ENCODE measurements at regions not wholly inside any gene's neighbourhood (a gene's known extent, or its start where the extent isn't known, plus 50 kb on each side); places are given as distances from the start of the nearest gene placed in this dataset.

DNA sequence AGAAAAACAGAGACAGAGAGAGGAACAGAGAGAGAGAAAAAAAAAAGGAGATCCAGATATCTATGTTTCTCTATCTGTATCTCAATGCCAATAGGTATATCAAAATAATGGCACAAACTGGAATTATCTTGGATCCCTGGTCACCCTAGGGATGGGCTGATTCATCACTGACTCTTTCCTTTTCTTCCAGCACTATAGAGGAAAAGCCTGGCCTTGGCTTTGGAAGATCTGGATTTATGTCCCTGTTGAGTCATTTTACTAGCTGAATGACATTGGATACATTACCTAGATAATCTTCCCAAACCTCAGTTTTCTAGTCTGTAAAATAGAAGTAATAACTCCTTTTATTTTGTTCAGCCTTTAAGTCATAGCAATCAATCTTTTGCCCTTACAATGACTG, 152.8 kb upstream of the GDF10 start:
- H3K4me1 ChIP-seq (replicated peaks), result no peaks in the 10 kb centered on the region
- no peaks in the 10 kb centered on the region for H3K36me3 ChIP-seq
- no peaks in the 10 kb centered on the region for H3K9me3 ChIP-seq
- no peak for DNase-seq (ENCODE audit: low spot score)
- no peak overlapping the region for H3K4me3 ChIP-seq
- intact Hi-C loops (cut with DNase I), result no loop called here
- TF ChIP-seq, protein P1, sequence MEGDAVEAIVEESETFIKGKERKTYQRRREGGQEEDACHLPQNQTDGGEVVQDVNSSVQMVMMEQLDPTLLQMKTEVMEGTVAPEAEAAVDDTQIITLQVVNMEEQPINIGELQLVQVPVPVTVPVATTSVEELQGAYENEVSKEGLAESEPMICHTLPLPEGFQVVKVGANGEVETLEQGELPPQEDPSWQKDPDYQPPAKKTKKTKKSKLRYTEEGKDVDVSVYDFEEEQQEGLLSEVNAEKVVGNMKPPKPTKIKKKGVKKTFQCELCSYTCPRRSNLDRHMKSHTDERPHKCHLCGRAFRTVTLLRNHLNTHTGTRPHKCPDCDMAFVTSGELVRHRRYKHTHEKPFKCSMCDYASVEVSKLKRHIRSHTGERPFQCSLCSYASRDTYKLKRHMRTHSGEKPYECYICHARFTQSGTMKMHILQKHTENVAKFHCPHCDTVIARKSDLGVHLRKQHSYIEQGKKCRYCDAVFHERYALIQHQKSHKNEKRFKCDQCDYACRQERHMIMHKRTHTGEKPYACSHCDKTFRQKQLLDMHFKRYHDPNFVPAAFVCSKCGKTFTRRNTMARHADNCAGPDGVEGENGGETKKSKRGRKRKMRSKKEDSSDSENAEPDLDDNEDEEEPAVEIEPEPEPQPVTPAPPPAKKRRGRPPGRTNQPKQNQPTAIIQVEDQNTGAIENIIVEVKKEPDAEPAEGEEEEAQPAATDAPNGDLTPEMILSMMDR (IDR thresholded peaks at IDR 0.05), result no peak
- no peak for TF ChIP-seq POLR2A (IDR thresholded peaks at IDR 0.05)
- TF ChIP-seq POLR2AphosphoS5 (IDR thresholded peaks at IDR 0.05), result no peak
- H3K27me3 ChIP-seq (replicated peaks; ENCODE audit: insufficient read depth), result no peaks in the 10 kb centered on the region
- no peak overlapping the region for H3K27ac ChIP-seq

DNA sequence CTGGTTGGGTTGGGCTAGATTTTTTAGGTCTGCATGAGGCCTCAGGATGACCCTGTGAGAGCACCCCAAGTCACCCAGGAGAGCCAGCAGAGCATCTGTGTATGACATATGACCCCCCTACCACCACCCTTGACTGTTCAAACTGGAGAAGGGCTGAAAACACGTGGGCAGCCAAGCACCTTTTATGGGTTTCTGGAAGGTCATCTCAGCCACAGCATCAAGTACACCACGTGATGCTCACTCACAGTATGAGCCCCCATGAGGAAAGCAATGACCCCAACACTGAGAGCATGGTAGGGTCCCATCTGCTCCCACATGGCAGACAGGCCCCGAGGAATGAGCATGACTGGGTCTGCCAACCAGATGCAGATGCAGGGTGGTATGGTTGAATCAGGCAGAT, 149.4 kb upstream of the GDF10 start:
- TF ChIP-seq POLR2AphosphoS5 (IDR thresholded peaks at IDR 0.05) (no peak), POLR2A (IDR thresholded peaks at IDR 0.05) (no peak)
- TF ChIP-seq, protein P1 (IDR thresholded peaks at IDR 0.05), result no peak
- H3K4me3 ChIP-seq, result no peak overlapping the region
- no peaks in the 10 kb centered on the region for H3K4me1 ChIP-seq (replicated peaks)
- WGBS, result 87% methylated on average over 3 of the region's 3 CpGs
- no peaks in the 10 kb centered on the region for H3K9me3 ChIP-seq
- no peaks in the 10 kb centered on the region for H3K36me3 ChIP-seq
- DNase-seq (ENCODE audit: low spot score), result no peak
- H3K27ac ChIP-seq, result no peak overlapping the region
- intact Hi-C loops (cut with DNase I), result no loop called here
- no peaks in the 10 kb centered on the region for H3K27me3 ChIP-seq (replicated peaks; ENCODE audit: insufficient read depth)

DNA sequence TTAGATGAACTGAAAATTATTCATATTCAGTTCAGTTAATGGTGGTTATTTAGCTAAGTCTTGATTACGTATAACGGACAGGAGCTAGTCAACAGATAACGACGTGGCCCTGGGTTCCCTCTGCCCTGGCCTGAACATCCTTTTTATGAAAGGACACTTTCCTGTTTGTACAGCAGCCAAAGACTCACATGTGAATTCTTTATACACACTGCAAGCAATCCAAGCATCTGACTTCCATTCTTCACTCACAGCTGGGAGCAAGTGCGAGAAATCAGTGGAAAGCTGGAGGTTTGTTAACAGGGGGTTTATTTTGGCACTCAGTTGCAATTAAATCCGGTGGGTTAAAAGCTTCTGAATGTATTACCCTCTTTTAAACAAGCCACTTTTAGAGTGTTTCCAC, 148.1 kb upstream of the GDF10 start:
- DNase-seq (ENCODE audit: low spot score), result no peak
- 51% methylated on average over 6 of the region's 6 CpGs for WGBS
- TF ChIP-seq POLR2AphosphoS5 (IDR thresholded peaks at IDR 0.05) (no peak), POLR2A (IDR thresholded peaks at IDR 0.05) (no peak)
- TF ChIP-seq, protein P1 (IDR thresholded peaks at IDR 0.05), result no peak
- Histone ChIP-seq H3K27ac (no peak overlapping the region), H3K4me1 (replicated peaks) (no peaks in the 10 kb centered on the region), H3K9me3 (no peaks in the 10 kb centered on the region), H3K4me3 (no peak overlapping the region), H3K27me3 (replicated peaks; ENCODE audit: insufficient read depth) (no peaks in the 10 kb centered on the region), H3K36me3 (no peaks in the 10 kb centered on the region)
- intact Hi-C loops (cut with DNase I), result no loop called here

DNA sequence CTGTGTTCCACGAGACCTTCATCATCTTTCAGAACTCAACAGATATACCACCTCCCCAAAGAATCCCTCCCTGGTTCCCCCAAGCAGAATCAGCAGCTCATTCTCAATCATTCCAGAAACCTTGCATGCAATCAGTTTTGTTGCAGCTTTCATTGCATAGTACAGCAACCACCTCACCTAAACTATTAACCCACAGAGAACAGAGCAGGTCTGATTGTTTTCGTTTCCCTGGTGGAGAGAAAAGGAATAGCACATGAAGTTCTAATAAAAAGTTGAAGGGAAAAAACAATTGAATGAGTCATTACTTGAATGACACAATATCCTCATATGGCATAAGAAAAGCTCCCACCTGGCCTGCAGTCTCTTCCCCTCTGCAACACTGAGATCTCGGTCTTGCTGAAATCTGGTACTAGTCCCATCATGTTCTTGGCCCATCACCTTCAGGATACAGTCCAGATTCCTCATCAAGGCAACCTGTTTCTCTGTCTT, 147.1 kb upstream of the GDF10 start:
- Histone ChIP-seq H3K9me3 (no peaks in the 10 kb centered on the region), H3K4me1 (replicated peaks) (no peaks in the 10 kb centered on the region), H3K36me3 (no peaks in the 10 kb centered on the region), H3K27me3 (replicated peaks; ENCODE audit: insufficient read depth) (no peaks in the 10 kb centered on the region), H3K4me3 (no peak overlapping the region), H3K27ac (no peak overlapping the region)
- intact Hi-C loops (cut with DNase I), result no loop called here
- 52% methylated on average over 3 of the region's 3 CpGs for WGBS
- TF ChIP-seq, protein P1 (IDR thresholded peaks at IDR 0.05), result no peak
- TF ChIP-seq POLR2A (IDR thresholded peaks at IDR 0.05) (no peak), POLR2AphosphoS5 (IDR thresholded peaks at IDR 0.05) (no peak)
- no peak for DNase-seq (ENCODE audit: low spot score)

DNA sequence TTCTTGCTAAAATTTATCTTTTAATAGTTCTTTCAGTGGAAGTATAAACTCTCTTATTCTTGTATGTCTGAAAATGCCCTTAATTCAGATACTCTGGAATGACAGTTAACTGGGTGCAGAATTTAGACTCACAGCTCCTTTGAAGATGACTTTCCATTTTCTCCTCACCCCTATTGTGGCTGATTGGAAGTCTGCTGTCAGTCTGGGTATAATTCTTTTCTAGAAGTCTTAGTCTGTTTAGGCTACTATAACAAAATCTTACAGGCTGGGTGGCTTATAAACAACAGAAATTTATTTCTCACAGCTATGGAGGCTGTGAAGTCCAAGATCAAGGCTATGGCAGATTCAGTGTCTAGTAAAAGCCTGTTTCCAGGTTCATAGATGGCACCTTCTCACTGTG, 145.2 kb upstream of the GDF10 start:
- H3K27me3 ChIP-seq (replicated peaks; ENCODE audit: insufficient read depth), result no peaks in the 10 kb centered on the region
- no peaks in the 10 kb centered on the region for H3K36me3 ChIP-seq
- H3K4me1 ChIP-seq (replicated peaks), result no peaks in the 10 kb centered on the region
- no peak overlapping the region for H3K27ac ChIP-seq
- TF ChIP-seq POLR2A (IDR thresholded peaks at IDR 0.05) (no peak), POLR2AphosphoS5 (IDR thresholded peaks at IDR 0.05) (no peak)
- TF ChIP-seq, protein P1 (IDR thresholded peaks at IDR 0.05), result no peak
- intact Hi-C loops (cut with DNase I), result no loop called here
- H3K4me3 ChIP-seq, result no peak overlapping the region
- no peak for DNase-seq (ENCODE audit: low spot score)
- H3K9me3 ChIP-seq, result no peaks in the 10 kb centered on the region

Data from prostate gland (tissue), 2 donors.